ENCODE measurements at regions not wholly inside any gene's neighbourhood (a gene's known extent, or its start where the extent isn't known, plus 50 kb on each side); places are given as distances from the start of the nearest gene placed in this dataset.
A peak's percentile ranks its signal among the peaks of the same experiment; 100 is the strongest.

DNA sequence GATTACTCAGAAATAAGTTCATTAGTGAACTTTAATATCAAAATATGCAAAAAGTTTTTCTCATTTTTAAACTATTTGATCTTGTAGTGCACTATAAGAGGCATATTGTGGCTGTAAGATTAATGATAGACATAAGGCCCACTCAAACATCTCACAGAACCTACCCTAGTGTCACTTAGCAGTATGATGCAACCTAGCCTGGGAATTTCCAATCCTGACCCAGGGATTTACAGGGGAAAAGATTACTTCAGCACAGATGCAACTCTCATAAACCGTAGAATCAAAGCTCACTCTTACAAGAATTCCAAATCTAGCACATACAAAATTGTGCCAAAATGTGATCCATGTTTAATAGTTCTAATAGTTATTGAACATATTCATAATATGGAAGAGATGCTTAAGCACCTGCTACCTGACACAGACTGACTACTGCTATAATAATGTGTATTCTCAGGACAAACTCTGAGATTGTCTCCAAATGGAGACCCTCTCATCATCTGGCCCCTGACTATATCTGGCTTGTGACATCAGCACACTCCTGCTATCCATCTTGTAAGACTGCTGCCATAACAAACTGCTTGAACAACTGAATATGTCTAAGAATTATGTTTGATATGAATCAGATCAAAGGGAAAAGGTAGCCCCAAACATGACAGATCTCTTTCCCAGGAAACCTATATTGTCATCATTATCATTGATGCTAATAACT, 271.9 kb downstream of the PABPC4L start:
- H3K4ac ChIP-seq (ENCODE audit: low read depth, low read length) = no peak overlapping the region
- no peak overlapping the region for H4K5ac ChIP-seq (ENCODE audit: low read depth, low read length)
- no peaks in the 10 kb centered on the region for H3K27me3 ChIP-seq (ENCODE audit: control insufficient read depth, insufficient read depth, low read length)
- no peak for ATAC-seq (ENCODE audit: low read depth)
- no peak overlapping the region for H3K18ac ChIP-seq (ENCODE audit: low read depth, low read length)
- no peak overlapping the region for H3K23ac ChIP-seq (ENCODE audit: low read depth, low read length)
- H3K27ac ChIP-seq (ENCODE audit: insufficient read depth, low read length) = no peak overlapping the region
- no peak overlapping the region for H2BK15ac ChIP-seq (ENCODE audit: low read depth, low read length)
- no peak overlapping the region for H2BK120ac ChIP-seq (ENCODE audit: low read depth, low read length)
- H3K9ac ChIP-seq (ENCODE audit: low read depth, low read length) = no peak overlapping the region
- CTCF ChIA-PET = no interaction called here
- H3K9me1 ChIP-seq (ENCODE audit: insufficient read depth, low read length) = no peaks in the 10 kb centered on the region
- no peaks in the 10 kb centered on the region for H3K9me3 ChIP-seq (ENCODE audit: control insufficient read depth, insufficient read depth, low read length)
- intact Hi-C loops (cut with micrococcal nuclease) (no loop called here), in situ Hi-C loops (cut with MboI; ENCODE audit: low sequenced_read_pairs) (no loop called here), dilution Hi-C loops (cut with HindIII; ENCODE audit: low sequenced_read_pairs, unreplicated experiment) (no loop called here)
- no peak overlapping the region for H2AK9ac ChIP-seq (replicated peaks; ENCODE audit: low read depth, low read length, poor library complexity)
- no peaks in the 10 kb centered on the region for H3K36me3 ChIP-seq (ENCODE audit: control insufficient read depth, insufficient read depth, low read length)
- no peaks in the 10 kb centered on the region for H3K79me1 ChIP-seq (ENCODE audit: low read depth in 1 of 2, low read length in 2 of 2)
- H3K4me3 ChIP-seq (ENCODE audit: insufficient read depth, low read depth, low read length) = no peak overlapping the region
- no peak overlapping the region for H3K4me2 ChIP-seq (ENCODE audit: low read depth, low read length)
- 0 out of 2 replicates have a peak, but pooled peaks have one; percentile 32 for TF ChIP-seq CEBPB (IDR thresholded peaks at IDR 0.05; ENCODE audit: low read depth, low read length)
- TF ChIP-seq MAFK (IDR thresholded peaks at IDR 0.05; ENCODE audit: low read depth, low read length) = no peak
- H2AK5ac ChIP-seq (ENCODE audit: low read depth, low read length) = no peak overlapping the region
- WGBS, 2 experiments (ENCODE audit: extremely low coverage in 2 of 2, insufficient read length in 1 of 2) = no CpG with 5 or more reads among the region's 1 CpG
- POLR2A ChIA-PET (ENCODE audit: unreplicated experiment) = no interaction called here
- H4K91ac ChIP-seq (ENCODE audit: insufficient read depth, low read depth, low read length) = no peak overlapping the region
- H2AFZ ChIP-seq (replicated peaks; ENCODE audit: low read length, poor library complexity) = no peak overlapping the region
- H4K8ac ChIP-seq (ENCODE audit: low read depth in 2 of 2, low read length in 2 of 2) = no peak overlapping the region
- no peak overlapping the region for H3K14ac ChIP-seq (replicated peaks; ENCODE audit: low read depth, low read length)
- no peak overlapping the region for H2BK20ac ChIP-seq (ENCODE audit: low read depth, low read length)
- no peaks in the 10 kb centered on the region for H4K20me1 ChIP-seq (ENCODE audit: insufficient read depth, low read length)
- H3K4me1 ChIP-seq (ENCODE audit: control insufficient read depth, insufficient read depth, low read length) = no peaks in the 10 kb centered on the region
- BruUV-seq (replicated peaks) = no TSS peak
- no peak overlapping the region for H2BK5ac ChIP-seq (ENCODE audit: low read depth, low read length, poor library complexity, severe bottlenecking)
- H3K56ac ChIP-seq (ENCODE audit: extremely low read depth, insufficient read depth, low read length) = no peak overlapping the region
- peak; percentile 4 for DNase-seq

Data from IMR-90 (cell line).